DND-41 (cell line): ENCODE measurements at regions not wholly inside any gene's neighbourhood (a gene's known extent, or its start where the extent isn't known, plus 50 kb on each side); places are given as distances from the start of the nearest gene placed in this dataset.
"Not testable (repeated sequence)": the region's sequence is repeated elsewhere in the genome, so short reads cannot be mapped to it uniquely, and the experiment has no call there.

ENCODE experiments used
- ATAC-seq: fragments of 200-7000 bp; cut with Tn5 transposase; 3 replicates; pipeline ENCODE4 v1.9.1; 2021; ENCODE audit warnings: low read depth; ENCODE audit not compliant: insufficient read depth
- DNase-seq: peaks from one replicate; pipeline ENCODE4 v3.0.0-alpha.2; 2020
- H2AFZ ChIP-seq: 2 replicates; pipeline ENCODE4 v1.6.0; 2012; ENCODE audit warnings: low read depth, low read length
- H3K27ac ChIP-seq: 2 replicates; pipeline ENCODE4 v1.5.1; 2012; ENCODE audit warnings: low read length, inconsistent platforms
- H3K27me3 ChIP-seq: fragments of 200-600 bp; sonication (generic); 2 replicates; pipeline ENCODE4 v1.6.0; 2012; ENCODE audit warnings: low read length, mild to moderate bottlenecking, inconsistent platforms; ENCODE audit not compliant: insufficient read depth, poor library complexity
- H3K36me3 ChIP-seq: 2 replicates; pipeline ENCODE4 v1.5.1; 2012; ENCODE audit warnings: low read length, inconsistent platforms; ENCODE audit not compliant: insufficient read depth
- H3K4me1 ChIP-seq: 2 replicates; pipeline ENCODE4 v1.5.1; 2012; ENCODE audit warnings: mild to moderate bottlenecking, low read length; ENCODE audit not compliant: insufficient read depth
- H3K4me2 ChIP-seq: 2 replicates; pipeline ENCODE4 v1.6.0; 2012; ENCODE audit warnings: mild to moderate bottlenecking, moderate library complexity, low read length, inconsistent platforms; ENCODE audit not compliant: insufficient read depth
- H3K4me3 ChIP-seq, 2 experiments: fragments of 200-600 bp in 1 of 2; shearing (Covaris generic) in 1 of 2; 2 replicates each; pipeline ENCODE4 v1.5.1; 2012 to 2016; ENCODE audit warnings: inconsistent platforms in 2 of 2, low read length in 2 of 2, mild to moderate bottlenecking in 2 of 2, low read depth in 1 of 2, moderate library complexity in 1 of 2
- H3K79me2 ChIP-seq: 2 replicates; pipeline ENCODE4 v1.6.0; 2012; ENCODE audit warnings: low read length, inconsistent platforms; ENCODE audit not compliant: insufficient read depth
- H3K9ac ChIP-seq: 2 replicates; pipeline ENCODE4 v1.6.0; 2012; ENCODE audit warnings: low read depth, mild to moderate bottlenecking, inconsistent platforms, low read length, moderate library complexity
- H3K9me3 ChIP-seq: 2 replicates; pipeline ENCODE4 v1.5.1; 2012; ENCODE audit warnings: low read length, moderate library complexity, mild to moderate bottlenecking, inconsistent platforms; ENCODE audit not compliant: insufficient read depth, severe bottlenecking
- H4K20me1 ChIP-seq: 2 replicates; pipeline ENCODE4 v1.6.0; 2012; ENCODE audit warnings: low read length; ENCODE audit not compliant: insufficient read depth
- EZH2 ChIP-seq: IDR thresholded peaks from 3 replicates; pipeline ENCODE4 v1.6.1; 2012; ENCODE audit warnings: borderline replicate concordance, low read depth, mild to moderate bottlenecking, moderate library complexity, low read length, inconsistent platforms; ENCODE audit not compliant: severe bottlenecking
- TF ChIP-seq, protein P1 (sequence below): IDR thresholded peaks from 2 replicates; pipeline ENCODE4 v1.5.1; 2012; ENCODE audit warnings: borderline replicate concordance, low read length, moderate library complexity, mild to moderate bottlenecking; ENCODE audit not compliant: poor library complexity, severe bottlenecking; ENCODE audit errors: extremely low read depth

DNA sequence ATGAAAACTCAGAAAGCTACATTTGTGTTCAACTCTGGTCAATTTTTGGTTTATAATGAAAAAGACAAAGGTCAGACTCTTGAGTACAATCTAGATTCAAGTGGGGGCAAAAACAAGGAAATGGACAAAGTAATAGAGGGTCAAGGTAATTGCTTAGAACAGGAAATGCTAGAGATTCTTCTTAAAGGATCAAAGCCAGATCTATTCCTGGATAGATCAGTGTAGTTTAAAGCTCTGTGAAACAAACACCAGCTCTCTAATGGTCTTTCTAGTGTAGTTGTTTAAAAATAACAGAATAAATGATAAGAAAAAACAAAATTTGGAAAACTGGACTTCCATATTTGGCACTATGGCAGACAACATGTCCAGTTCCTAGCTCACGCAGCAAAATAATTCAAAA, 70.7 kb upstream of the SLC8A3 start:
- H3K4me1 ChIP-seq: no peaks in the 10 kb centered on the region
- H3K4me2 ChIP-seq: no peak overlapping the region
- no peak overlapping the region for H3K4me3 ChIP-seq
- H3K27ac ChIP-seq: no peak overlapping the region
- H3K27me3 ChIP-seq: peaks cover 6% of the 10 kb centered on the region
- no peaks in the 10 kb centered on the region for H3K79me2 ChIP-seq
- H2AFZ ChIP-seq: no peak overlapping the region
- ATAC-seq (no peak), DNase-seq (no peak)
- H4K20me1 ChIP-seq: no peaks in the 10 kb centered on the region; the same call in 1 of the 2 replicates
- no peaks in the 10 kb centered on the region for H3K36me3 ChIP-seq
- TF ChIP-seq EZH2: no peak
- TF ChIP-seq, protein P1, sequence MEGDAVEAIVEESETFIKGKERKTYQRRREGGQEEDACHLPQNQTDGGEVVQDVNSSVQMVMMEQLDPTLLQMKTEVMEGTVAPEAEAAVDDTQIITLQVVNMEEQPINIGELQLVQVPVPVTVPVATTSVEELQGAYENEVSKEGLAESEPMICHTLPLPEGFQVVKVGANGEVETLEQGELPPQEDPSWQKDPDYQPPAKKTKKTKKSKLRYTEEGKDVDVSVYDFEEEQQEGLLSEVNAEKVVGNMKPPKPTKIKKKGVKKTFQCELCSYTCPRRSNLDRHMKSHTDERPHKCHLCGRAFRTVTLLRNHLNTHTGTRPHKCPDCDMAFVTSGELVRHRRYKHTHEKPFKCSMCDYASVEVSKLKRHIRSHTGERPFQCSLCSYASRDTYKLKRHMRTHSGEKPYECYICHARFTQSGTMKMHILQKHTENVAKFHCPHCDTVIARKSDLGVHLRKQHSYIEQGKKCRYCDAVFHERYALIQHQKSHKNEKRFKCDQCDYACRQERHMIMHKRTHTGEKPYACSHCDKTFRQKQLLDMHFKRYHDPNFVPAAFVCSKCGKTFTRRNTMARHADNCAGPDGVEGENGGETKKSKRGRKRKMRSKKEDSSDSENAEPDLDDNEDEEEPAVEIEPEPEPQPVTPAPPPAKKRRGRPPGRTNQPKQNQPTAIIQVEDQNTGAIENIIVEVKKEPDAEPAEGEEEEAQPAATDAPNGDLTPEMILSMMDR: no peak
- H3K9ac ChIP-seq: no peak overlapping the region
- H3K9me3 ChIP-seq: no peaks in the 10 kb centered on the region

DNA sequence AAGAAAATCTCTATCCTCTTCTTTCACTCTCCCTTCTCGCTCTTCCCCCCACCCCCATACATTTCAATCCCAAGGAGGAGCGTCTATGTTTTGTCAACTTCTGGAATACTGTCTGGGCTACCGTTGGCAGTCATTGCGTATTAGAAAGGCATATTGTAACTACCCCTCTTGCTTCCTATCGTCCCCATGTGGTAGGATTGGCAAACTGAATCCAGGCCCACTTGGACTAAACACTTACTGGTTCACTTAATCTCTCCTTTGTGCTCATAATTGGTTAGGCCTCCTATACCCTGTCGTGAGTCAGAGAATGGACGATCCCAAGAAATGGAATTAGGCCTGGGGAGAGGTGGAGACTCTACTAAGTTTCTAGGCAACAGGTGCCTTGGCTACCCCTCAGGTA, 68.8 kb upstream of the SLC8A3 start:
- ATAC-seq: no peak
- H3K4me1 ChIP-seq: no peaks in the 10 kb centered on the region
- no peak overlapping the region for H3K27ac ChIP-seq
- peak; percentile 9 for DNase-seq
- no peaks in the 10 kb centered on the region for H3K36me3 ChIP-seq
- no peaks in the 10 kb centered on the region for H3K9me3 ChIP-seq
- no peaks in the 10 kb centered on the region; the same call in 1 of the 2 replicates for H4K20me1 ChIP-seq
- H2AFZ ChIP-seq: no peak overlapping the region
- H3K9ac ChIP-seq: no peak overlapping the region
- TF ChIP-seq, protein P1: peak; percentile 52
- no peak for TF ChIP-seq EZH2
- H3K27me3 ChIP-seq: peaks cover 6% of the 10 kb centered on the region
- no peaks in the 10 kb centered on the region for H3K79me2 ChIP-seq
- H3K4me3 ChIP-seq: no peak overlapping the region
- no peak overlapping the region for H3K4me2 ChIP-seq

GRCh38 chr14:70256601-70257000, 67.8 kb upstream of the SLC8A3 start:
- no peak overlapping the region for H2AFZ ChIP-seq
- H3K4me1 ChIP-seq: no peaks in the 10 kb centered on the region
- DNase-seq (no peak), ATAC-seq (no peak)
- H3K36me3 ChIP-seq: no peaks in the 10 kb centered on the region
- no peak overlapping the region for H3K9ac ChIP-seq
- H4K20me1 ChIP-seq: no peaks in the 10 kb centered on the region; the same call in 1 of the 2 replicates
- no peaks in the 10 kb centered on the region for H3K79me2 ChIP-seq
- peaks cover 6% of the 10 kb centered on the region for H3K27me3 ChIP-seq
- no peak overlapping the region for H3K4me2 ChIP-seq
- no peaks in the 10 kb centered on the region for H3K9me3 ChIP-seq
- H3K27ac ChIP-seq: no peak overlapping the region
- TF ChIP-seq EZH2: no peak
- TF ChIP-seq, protein P1: no peak
- H3K4me3 ChIP-seq: no peak overlapping the region

GRCh38 chr14:70255071-70256057, 66.6 kb upstream of the SLC8A3 start:
- not testable (repeated sequence) for H3K27me3 ChIP-seq, H3K9ac ChIP-seq, H3K9me3 ChIP-seq, H3K4me3 ChIP-seq, H3K27ac ChIP-seq, H3K4me1 ChIP-seq, ATAC-seq, DNase-seq, H3K36me3 ChIP-seq, H3K4me2 ChIP-seq, H4K20me1 ChIP-seq, H3K79me2 ChIP-seq, H2AFZ ChIP-seq
